Activated CD4-positive, alpha-beta T cell treated with anti-CD3 and anti-CD28 coated beads for 36 hours (primary cell): ENCODE measurements at regions not wholly inside any gene's neighbourhood (a gene's known extent, or its start where the extent isn't known, plus 50 kb on each side); places are given as distances from the start of the nearest gene placed in this dataset.
"Not testable (repeated sequence)": the region's sequence is repeated elsewhere in the genome, so short reads cannot be mapped to it uniquely, and the experiment has no call there.

Experiments used
- ATAC-seq: fragments of 200-7000 bp; cut with Tn5 transposase; one replicate; pipeline ENCODE4 v1.10.0; 2021; ENCODE audit warnings: mild to moderate bottlenecking, moderate library complexity
- CTCF ChIA-PET: fragments of 350-600 bp; sonication (Branson Sonifier 250); formaldehyde crosslinking; loops from one replicate; lab custom pipeline; 2021; ENCODE audit warnings: antibody characterized with exemption; lab: Charles Lee
- POLR2A ChIA-PET: fragments of 350-600 bp; sonication (Branson Sonifier 250); formaldehyde crosslinking; loops from one replicate; lab custom pipeline; 2021; ENCODE audit warnings: antibody characterized with exemption, inconsistent platforms; lab: Charles Lee
- DNase-seq: peaks from one replicate; pipeline ENCODE4 v3.0.0-alpha.2; 2020
- H3K27ac Mint-ChIP-seq: one replicate; pipeline ENCODE4 v1.8.0; 2021; ENCODE audit warnings: mixed read lengths
- H3K27me3 Mint-ChIP-seq: one replicate; pipeline ENCODE4 v1.8.0; 2021; ENCODE audit warnings: mixed read lengths
- H3K36me3 Mint-ChIP-seq: one replicate; pipeline ENCODE4 v1.8.0; 2021; ENCODE audit warnings: low read depth, mixed read lengths
- H3K4me1 Mint-ChIP-seq: one replicate; pipeline ENCODE4 v1.8.0; 2021; ENCODE audit warnings: mixed read lengths
- H3K4me3 Mint-ChIP-seq: one replicate; pipeline ENCODE4 v1.8.0; 2021; ENCODE audit warnings: mild to moderate bottlenecking, moderate library complexity, mixed read lengths
- H3K9me3 Mint-ChIP-seq: one replicate; pipeline ENCODE4 v1.8.0; 2021; ENCODE audit warnings: low read depth, mixed read lengths
- intact Hi-C, 2 experiments: fragments of 100-400 bp; cut with DNase I in 1 of 2; cut with micrococcal nuclease in 1 of 2; formaldehyde crosslinking; loops; one replicate each; pipeline versions ENCODE4 v1.14.2 to v1.15.1; 2022 to 2024; cut with DNase I, micrococcal nuclease

DNA sequence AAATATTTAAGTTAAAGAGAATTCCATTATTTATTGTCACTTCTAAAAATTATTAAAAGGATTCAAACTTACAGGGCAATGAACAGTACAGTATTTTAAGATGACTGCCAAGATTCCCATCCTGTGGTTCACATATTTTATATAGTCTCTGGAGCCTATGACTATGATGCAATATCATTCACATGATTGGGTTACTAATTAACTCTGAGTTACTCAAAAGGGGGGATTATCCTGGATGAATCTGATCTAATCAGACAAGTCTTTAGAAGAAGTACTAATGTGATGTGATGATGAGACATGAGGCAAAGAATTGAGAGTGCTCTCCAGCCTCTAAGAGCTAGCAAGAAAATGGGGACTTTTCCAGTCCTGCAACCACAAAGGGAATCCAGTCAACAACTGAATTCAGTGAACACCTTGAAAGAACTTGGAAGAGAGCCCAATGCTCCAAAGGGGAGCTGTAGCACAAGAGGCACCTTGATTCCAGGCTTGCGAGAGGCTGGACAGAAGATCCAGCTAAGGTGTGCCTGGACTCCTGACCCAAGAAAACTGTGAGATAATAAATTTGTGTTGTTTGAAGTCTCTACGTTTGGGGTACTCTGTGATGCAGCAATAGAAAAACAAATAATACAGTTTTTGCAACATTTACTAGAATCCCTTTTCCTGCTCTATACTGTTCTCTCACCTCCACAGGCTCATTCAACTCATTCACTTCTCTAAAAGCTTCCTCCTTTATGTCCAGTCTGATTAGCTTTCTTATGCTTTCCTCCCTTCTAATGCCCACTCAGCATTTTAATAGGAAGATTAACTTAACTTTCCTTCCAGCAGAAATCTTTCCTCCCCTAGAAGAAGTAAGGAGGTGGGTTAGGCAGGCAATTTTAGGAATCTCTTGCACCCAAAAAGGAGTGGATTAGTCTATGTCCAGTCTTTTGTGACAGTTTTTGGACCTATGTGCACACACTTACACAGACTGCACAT is 133.8 kb upstream of the LCORL start:
- ATAC-seq (no peak), DNase-seq (no peak)
- H3K4me1 Mint-ChIP-seq: no peaks in the 10 kb centered on the region
- POLR2A ChIA-PET: no interaction called here
- peaks cover 3% of the 10 kb centered on the region for H3K27me3 Mint-ChIP-seq
- no peak overlapping the region for H3K4me3 Mint-ChIP-seq
- H3K9me3 Mint-ChIP-seq: no peaks in the 10 kb centered on the region
- intact Hi-C loops: no loop called here
- no peaks in the 10 kb centered on the region for H3K36me3 Mint-ChIP-seq
- H3K27ac Mint-ChIP-seq: no peak overlapping the region
- CTCF ChIA-PET: no interaction called here

DNA sequence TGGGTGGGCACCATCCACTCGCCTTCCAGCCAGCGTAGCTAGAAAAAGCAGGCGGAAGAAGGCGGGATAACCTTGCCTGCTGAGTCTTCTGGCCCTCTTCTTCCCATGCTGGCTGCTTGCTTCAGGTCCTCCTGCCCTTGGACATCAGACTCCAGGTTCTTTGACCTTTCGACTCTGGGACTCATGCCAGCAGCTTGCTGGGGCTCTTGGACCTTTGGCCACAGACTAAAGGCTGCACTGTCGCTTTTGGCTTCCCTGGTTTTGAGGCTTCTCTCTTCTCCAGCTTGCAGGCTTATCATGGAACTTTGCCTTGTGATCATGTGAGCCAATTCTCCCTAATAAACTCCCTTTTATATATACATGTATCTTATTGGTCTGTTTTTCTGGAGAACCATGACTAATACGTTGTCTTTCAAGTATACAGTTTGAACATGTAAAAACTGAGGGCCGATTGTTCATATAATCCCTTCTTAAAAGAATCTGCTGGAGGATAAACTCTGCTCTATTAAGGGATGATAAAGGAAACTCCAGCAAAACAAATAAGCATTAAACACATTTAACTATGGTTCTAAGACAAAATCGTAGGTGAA is 116.6 kb upstream of the LCORL start:
- Mint-ChIP-seq H3K4me1 (no peaks in the 10 kb centered on the region), H3K27ac (no peak overlapping the region), H3K27me3 (no peaks in the 10 kb centered on the region), H3K36me3 (no peaks in the 10 kb centered on the region), H3K4me3 (no peak overlapping the region), H3K9me3 (no peaks in the 10 kb centered on the region)
- ATAC-seq (no peak), DNase-seq (no peak)
- ChIA-PET POLR2A (no interaction called here), CTCF (no interaction called here)
- intact Hi-C loops: no loop called here

DNA sequence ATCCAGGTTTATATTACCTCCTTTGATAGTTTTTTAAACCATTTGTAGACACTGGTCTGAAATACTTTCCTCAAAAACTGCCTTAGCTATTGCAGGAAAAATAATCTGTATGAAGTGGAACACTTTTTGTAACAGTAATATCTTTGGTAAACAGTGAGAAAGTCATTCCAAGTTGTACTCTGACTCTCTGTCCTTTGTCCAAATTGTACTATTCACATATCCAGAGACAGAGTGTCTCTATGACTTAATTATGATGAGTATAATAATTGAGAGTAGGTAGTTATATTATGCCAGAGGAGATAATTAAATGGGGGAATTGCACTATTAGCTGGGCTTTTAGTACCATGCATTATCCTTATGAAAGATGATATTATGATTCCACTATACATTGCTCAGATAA is 112.6 kb upstream of the LCORL start:
- Mint-ChIP-seq H3K4me1 (no peaks in the 10 kb centered on the region), H3K27me3 (peaks cover 10% of the 10 kb centered on the region), H3K27ac (no peak overlapping the region), H3K9me3 (no peaks in the 10 kb centered on the region), H3K36me3 (no peaks in the 10 kb centered on the region), H3K4me3 (no peak overlapping the region)
- ChIA-PET POLR2A (no interaction called here), CTCF (interaction anchor here (1.1 kb wide), 1 partner anchor 8 kb away, joined by 3 read pairs; no protein-coding TSS in a partner anchor)
- intact Hi-C loops: no loop called here
- no peak for ATAC-seq
- no peak for DNase-seq

DNA sequence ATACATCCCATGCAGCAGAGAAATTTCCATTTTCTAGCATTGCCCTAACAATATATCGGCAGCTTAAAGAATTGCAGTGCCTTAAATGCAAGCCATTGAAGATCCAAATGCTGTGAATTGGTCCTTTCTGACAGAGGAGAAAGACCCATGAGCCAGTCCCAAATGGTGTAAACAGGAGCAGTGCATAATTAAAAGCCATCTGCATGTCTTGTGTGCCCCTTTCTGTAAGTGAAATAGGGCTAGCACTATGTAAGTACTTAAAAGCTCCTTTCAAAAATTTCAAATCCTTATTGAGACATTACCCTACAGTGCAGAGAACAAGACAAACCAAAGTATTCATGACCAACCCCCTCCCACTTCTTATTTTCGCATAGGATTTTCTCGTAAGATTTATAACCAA is 108.7 kb upstream of the LCORL start:
- Mint-ChIP-seq H3K36me3 (no peaks in the 10 kb centered on the region), H3K4me3 (no peak overlapping the region), H3K9me3 (no peaks in the 10 kb centered on the region), H3K27me3 (peaks cover 16% of the 10 kb centered on the region), H3K4me1 (no peaks in the 10 kb centered on the region), H3K27ac (no peak overlapping the region)
- POLR2A ChIA-PET: interaction anchor here (0.6 kb wide), 1 partner anchor 307 kb away, joined by 4 read pairs; no protein-coding TSS in a partner anchor
- CTCF ChIA-PET: interaction anchor here (0.8 kb wide), 1 partner anchor 10 kb away, joined by 4 read pairs; no protein-coding TSS in a partner anchor
- intact Hi-C loops: no loop called here
- no peak for DNase-seq
- ATAC-seq: no peak

DNA sequence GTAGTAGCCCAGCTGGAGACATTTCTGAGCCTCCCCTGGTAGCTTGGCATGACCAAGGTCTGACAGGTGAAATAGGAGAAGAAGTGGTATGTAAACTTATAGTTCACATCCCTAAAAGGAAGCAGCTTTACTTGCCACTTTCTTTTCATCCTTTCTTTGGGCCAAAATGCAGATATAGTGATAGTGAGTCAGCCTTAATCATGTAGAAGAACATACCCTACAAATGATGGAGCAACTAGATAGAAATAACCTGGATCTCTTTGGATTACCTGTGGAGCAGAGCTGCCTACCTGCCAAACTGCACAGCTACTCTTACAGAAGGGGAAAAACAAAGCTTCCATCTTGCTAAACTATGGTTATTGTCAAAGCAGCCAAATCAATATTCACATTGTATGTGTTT is 106.7 kb upstream of the LCORL start:
- Mint-ChIP-seq H3K36me3 (no peaks in the 10 kb centered on the region), H3K27me3 (peaks cover 22% of the 10 kb centered on the region), H3K9me3 (no peaks in the 10 kb centered on the region), H3K4me3 (no peak overlapping the region), H3K4me1 (no peaks in the 10 kb centered on the region), H3K27ac (no peak overlapping the region)
- CTCF ChIA-PET: no interaction called here
- intact Hi-C loops: no loop called here
- DNase-seq (no peak), ATAC-seq (no peak)
- POLR2A ChIA-PET: no interaction called here

DNA sequence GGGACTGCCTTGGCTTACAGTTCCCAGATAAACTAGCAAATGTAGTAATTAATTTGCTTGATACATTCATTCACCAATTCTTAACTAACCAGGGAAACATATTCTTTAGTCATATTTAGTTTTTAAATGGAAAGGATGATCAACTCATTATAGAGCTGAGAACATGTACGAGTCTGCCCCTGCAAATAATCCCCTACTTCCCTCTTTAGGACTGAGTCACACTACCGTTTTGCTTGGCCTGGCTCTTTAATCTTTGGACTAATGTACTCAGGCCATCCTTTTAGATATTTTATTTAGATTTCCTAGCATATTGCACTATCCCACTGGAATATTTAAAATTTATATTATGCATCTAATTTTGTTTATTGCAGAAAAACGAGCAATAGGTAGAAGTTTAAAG is 105.5 kb upstream of the LCORL start:
- DNase-seq (no peak), ATAC-seq (no peak)
- CTCF ChIA-PET: no interaction called here
- no peaks in the 10 kb centered on the region for H3K4me1 Mint-ChIP-seq
- peaks cover 20% of the 10 kb centered on the region for H3K27me3 Mint-ChIP-seq
- H3K9me3 Mint-ChIP-seq: no peaks in the 10 kb centered on the region
- H3K4me3 Mint-ChIP-seq: no peak overlapping the region
- POLR2A ChIA-PET: no interaction called here
- intact Hi-C loops: no loop called here
- no peaks in the 10 kb centered on the region for H3K36me3 Mint-ChIP-seq
- H3K27ac Mint-ChIP-seq: no peak overlapping the region

DNA sequence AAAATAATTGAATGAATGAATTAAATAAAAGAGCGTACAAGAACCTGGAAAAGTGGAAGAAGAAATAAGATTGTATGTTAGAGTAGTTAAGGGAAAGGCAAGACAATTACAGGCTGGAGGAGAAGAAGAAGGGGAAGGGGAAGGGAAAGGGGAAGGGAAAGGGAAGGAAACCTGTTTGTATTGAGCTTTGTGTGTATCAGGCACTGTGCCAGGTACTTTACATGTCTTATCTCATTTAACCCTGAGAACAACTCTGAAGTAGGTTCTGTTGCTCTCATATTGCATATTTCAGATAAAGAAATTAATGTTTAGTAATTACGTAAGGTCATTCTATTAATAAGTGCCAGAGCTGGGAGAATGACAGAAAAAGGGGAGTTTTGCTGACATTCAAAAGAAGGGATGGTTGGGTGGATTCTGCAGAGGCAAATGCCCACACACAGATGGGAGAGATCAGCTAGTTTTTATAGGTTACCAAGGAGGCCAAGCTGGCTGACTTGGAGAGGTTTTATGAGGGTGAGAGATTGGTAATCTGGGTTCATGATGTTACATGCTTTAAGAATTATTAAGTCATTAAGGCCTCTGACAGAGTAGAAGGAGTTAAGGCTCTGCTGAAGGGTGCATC is 92.3 kb upstream of the LCORL start:
- H3K9me3 Mint-ChIP-seq: no peaks in the 10 kb centered on the region
- ATAC-seq (no peak), DNase-seq (no peak)
- H3K27me3 Mint-ChIP-seq: peaks cover 21% of the 10 kb centered on the region
- no peak overlapping the region for H3K27ac Mint-ChIP-seq
- no peak overlapping the region for H3K4me3 Mint-ChIP-seq
- no peaks in the 10 kb centered on the region for H3K4me1 Mint-ChIP-seq
- intact Hi-C loops: no loop called here
- POLR2A ChIA-PET: no interaction called here
- CTCF ChIA-PET: interaction anchor here (0.7 to 1.0 kb wide), 2 partner anchors 12 to 49 kb away, joined by 3 to 5 read pairs; no protein-coding TSS in a partner anchor
- no peaks in the 10 kb centered on the region for H3K36me3 Mint-ChIP-seq

DNA sequence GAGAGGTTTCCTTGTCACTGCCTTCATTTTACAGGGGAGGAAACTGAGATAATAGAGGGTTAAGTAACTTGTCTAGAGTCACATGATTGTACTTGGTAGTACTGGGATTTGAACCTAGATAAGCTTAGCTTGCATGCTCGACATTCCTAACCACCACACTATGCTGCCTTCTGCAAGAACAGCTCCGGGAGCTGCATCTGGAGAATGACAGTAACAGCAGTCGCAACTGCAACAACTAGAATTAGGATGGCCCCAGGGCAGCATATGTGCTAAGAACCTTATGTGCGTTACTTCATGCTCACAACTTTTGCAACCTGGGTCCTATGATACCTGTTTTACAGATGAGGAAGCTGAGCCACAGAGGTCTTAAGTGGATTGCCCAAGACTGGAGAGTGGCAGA is 89.5 kb upstream of the LCORL start:
- H3K27ac Mint-ChIP-seq: no peak overlapping the region
- CTCF ChIA-PET: no interaction called here
- intact Hi-C loops: no loop called here
- ATAC-seq (no peak), DNase-seq (no peak)
- POLR2A ChIA-PET: no interaction called here
- no peaks in the 10 kb centered on the region for H3K4me1 Mint-ChIP-seq
- H3K4me3 Mint-ChIP-seq: no peak overlapping the region
- no peaks in the 10 kb centered on the region for H3K36me3 Mint-ChIP-seq
- peaks cover 18% of the 10 kb centered on the region for H3K27me3 Mint-ChIP-seq
- no peaks in the 10 kb centered on the region for H3K9me3 Mint-ChIP-seq

DNA sequence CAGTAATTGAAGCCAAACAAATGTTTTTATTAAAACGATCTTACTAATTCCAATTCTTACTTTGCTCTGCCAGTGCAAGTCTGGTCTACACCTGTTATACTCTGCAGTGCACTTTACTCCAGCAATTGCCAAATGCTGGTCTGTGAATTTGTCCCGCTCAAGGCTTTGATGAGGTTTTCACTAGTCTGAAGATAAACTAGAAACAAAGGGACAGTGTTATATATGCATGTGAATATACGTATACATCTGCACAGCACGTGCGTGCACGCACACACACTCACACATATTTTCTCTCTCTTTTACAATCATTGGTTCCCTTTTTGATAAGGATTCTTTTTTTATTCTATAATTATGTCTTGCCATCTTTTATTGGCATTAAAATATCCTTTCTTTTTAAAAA is 88.5 kb upstream of the LCORL start:
- H3K27me3 Mint-ChIP-seq: peaks cover 18% of the 10 kb centered on the region
- H3K36me3 Mint-ChIP-seq: no peaks in the 10 kb centered on the region
- no peak overlapping the region for H3K4me3 Mint-ChIP-seq
- ChIA-PET POLR2A (interaction anchor here (0.6 kb wide), 1 partner anchor 517 kb away, joined by 9 read pairs; no protein-coding TSS in a partner anchor), CTCF (no interaction called here)
- no peak for ATAC-seq
- H3K9me3 Mint-ChIP-seq: no peaks in the 10 kb centered on the region
- no peak for DNase-seq
- no peak overlapping the region for H3K27ac Mint-ChIP-seq
- intact Hi-C loops: no loop called here
- no peaks in the 10 kb centered on the region for H3K4me1 Mint-ChIP-seq

DNA sequence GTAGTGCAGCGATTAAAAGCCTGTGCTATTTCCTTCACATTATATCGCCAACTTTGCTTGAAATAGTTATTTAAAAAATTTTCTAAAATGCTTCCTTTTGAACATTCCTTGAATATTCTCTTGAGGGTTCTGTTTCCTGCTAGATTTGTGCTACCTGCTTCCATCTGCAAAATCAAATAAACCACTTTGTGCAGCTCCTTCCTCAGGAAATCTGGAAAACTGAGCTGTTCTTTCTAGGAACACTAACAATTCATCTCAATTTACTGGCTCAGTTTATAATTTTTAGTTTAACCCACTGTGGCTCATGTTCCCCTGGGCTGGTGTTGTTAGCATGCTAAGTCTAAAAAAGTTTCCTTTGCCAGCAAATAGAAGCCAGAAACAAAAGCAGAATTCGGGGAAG is 88.1 kb upstream of the LCORL start:
- no peak overlapping the region for H3K27ac Mint-ChIP-seq
- no peaks in the 10 kb centered on the region for H3K4me1 Mint-ChIP-seq
- H3K27me3 Mint-ChIP-seq: peaks cover 16% of the 10 kb centered on the region
- ChIA-PET POLR2A (no interaction called here), CTCF (no interaction called here)
- intact Hi-C loops: no loop called here
- ATAC-seq: no peak
- no peaks in the 10 kb centered on the region for H3K9me3 Mint-ChIP-seq
- no peak overlapping the region for H3K4me3 Mint-ChIP-seq
- H3K36me3 Mint-ChIP-seq: no peaks in the 10 kb centered on the region
- DNase-seq: no peak

DNA sequence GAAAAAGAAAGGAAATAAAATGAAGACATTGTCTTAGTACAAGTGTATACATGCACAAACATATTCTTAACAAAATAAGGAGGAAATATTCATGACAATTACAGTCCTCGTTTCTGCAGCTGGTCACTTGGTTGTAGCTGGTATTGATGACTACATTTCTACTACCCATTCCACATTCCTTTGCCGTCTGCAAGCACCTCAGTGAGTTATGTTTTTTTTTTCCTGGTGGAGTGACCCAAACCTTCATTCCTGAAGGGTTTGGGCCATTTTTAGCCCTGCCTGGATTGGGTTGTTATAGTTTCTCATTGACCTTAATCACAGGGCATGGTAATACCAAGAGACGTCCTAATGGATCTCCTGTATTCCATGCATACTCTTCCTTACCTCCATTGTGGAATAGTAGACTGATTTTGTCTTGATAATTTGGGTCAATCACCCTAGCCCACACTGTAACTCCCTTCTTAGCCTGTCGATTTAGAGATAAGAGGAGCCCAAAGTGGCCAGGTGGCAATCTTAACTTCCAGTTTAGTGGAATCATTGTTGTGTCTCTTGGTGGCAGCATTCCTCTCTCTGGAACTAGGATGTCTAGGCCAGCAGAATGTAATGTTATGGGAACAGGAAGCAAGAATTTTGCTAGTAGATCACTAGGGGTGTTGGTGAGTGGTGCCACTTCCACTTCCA is 86.4 kb upstream of the LCORL start:
- H3K27me3 Mint-ChIP-seq: peaks cover 14% of the 10 kb centered on the region
- DNase-seq, H3K4me1 Mint-ChIP-seq, intact Hi-C loops, H3K27ac Mint-ChIP-seq, CTCF ChIA-PET, H3K9me3 Mint-ChIP-seq, H3K4me3 Mint-ChIP-seq, ATAC-seq, H3K36me3 Mint-ChIP-seq, POLR2A ChIA-PET: not testable (repeated sequence)
